ENCODE measurements at regions not wholly inside any gene's neighbourhood (a gene's known extent, or its start where the extent isn't known, plus 50 kb on each side); places are given as distances from the start of the nearest gene placed in this dataset.

- ATAC-seq = no peak
- H3K4me3 ChIP-seq (ENCODE audit: low read length) = no peak overlapping the region
- DNase-seq = no peak
- no peak overlapping the region for H3K9ac ChIP-seq (ENCODE audit: low read length)
- intact Hi-C loops (cut with micrococcal nuclease) = no loop called here
- H3K4me1 ChIP-seq (ENCODE audit: insufficient read depth, low read length) = no peaks in the 10 kb centered on the region
- TF ChIP-seq CTCF (conservative IDR thresholded peaks at IDR 0.05; ENCODE audit: low read depth, low read length) (no peak), EZH2phosphoT487 (IDR thresholded peaks at IDR 0.05; ENCODE audit: borderline replicate concordance, low read length) (no peak), EZH2 (IDR thresholded peaks at IDR 0.05; ENCODE audit: low read length, unreplicated experiment) (no peak)
- no peak overlapping the region for H3K4me2 ChIP-seq (ENCODE audit: low read length)
- H2AFZ ChIP-seq (ENCODE audit: low read length) = no peak overlapping the region
- no peaks in the 10 kb centered on the region for H3K36me3 ChIP-seq (ENCODE audit: low read depth, low read length)
- no peak overlapping the region for H3K27ac ChIP-seq (ENCODE audit: low read length)
- BruUV-seq (replicated peaks) = no TSS peak
- ChIA-PET POLR2A (ENCODE audit: unreplicated experiment) (no interaction called here), CTCF (no interaction called here)
- H3K79me2 ChIP-seq (ENCODE audit: low read length) = no peaks in the 10 kb centered on the region
- H3K27me3 ChIP-seq (ENCODE audit: low read length) = no peaks in the 10 kb centered on the region
- no peaks in the 10 kb centered on the region for H3K9me3 ChIP-seq (ENCODE audit: low read length)
- no peaks in the 10 kb centered on the region for H4K20me1 ChIP-seq (ENCODE audit: low read length)
- no peaks in the 10 kb centered on the region for H3K9me2 ChIP-seq (replicated peaks; ENCODE audit: low read length)
- no peaks in the 10 kb centered on the region for H3F3A ChIP-seq (ENCODE audit: low read length, unreplicated experiment)
Observed at GRCh38 chr16:50441486-50442157, 72.8 kb upstream of the BRD7 start.

GRCh38 chr16:50440991-50441390 is 72.2 kb upstream of the BRD7 start:
- TF ChIP-seq EZH2 (IDR thresholded peaks at IDR 0.05; ENCODE audit: low read length, unreplicated experiment) = no peak
- no peak for TF ChIP-seq EZH2phosphoT487 (IDR thresholded peaks at IDR 0.05; ENCODE audit: borderline replicate concordance, low read length)
- TF ChIP-seq CTCF (conservative IDR thresholded peaks at IDR 0.05; ENCODE audit: low read depth, low read length) = no peak
- CTCF ChIA-PET = no interaction called here
- no peaks in the 10 kb centered on the region for H3K36me3 ChIP-seq (ENCODE audit: low read depth, low read length)
- H3K4me2 ChIP-seq (ENCODE audit: low read length) = no peak overlapping the region
- no TSS peak for BruUV-seq (replicated peaks)
- no peaks in the 10 kb centered on the region for H3K79me2 ChIP-seq (ENCODE audit: low read length)
- no peaks in the 10 kb centered on the region for H3F3A ChIP-seq (ENCODE audit: low read length, unreplicated experiment)
- H3K9ac ChIP-seq (ENCODE audit: low read length) = no peak overlapping the region
- POLR2A ChIA-PET (ENCODE audit: unreplicated experiment) = no interaction called here
- H2AFZ ChIP-seq (ENCODE audit: low read length) = no peak overlapping the region
- no peak overlapping the region for H3K4me3 ChIP-seq (ENCODE audit: low read length)
- H3K27ac ChIP-seq (ENCODE audit: low read length) = no peak overlapping the region
- no peaks in the 10 kb centered on the region for H3K9me3 ChIP-seq (ENCODE audit: low read length)
- H3K9me2 ChIP-seq (replicated peaks; ENCODE audit: low read length) = no peaks in the 10 kb centered on the region
- ATAC-seq (no peak), DNase-seq (no peak)
- no peaks in the 10 kb centered on the region for H3K27me3 ChIP-seq (ENCODE audit: low read length)
- intact Hi-C loops (cut with micrococcal nuclease) = no loop called here
- H3K4me1 ChIP-seq (ENCODE audit: insufficient read depth, low read length) = no peaks in the 10 kb centered on the region
- no peaks in the 10 kb centered on the region for H4K20me1 ChIP-seq (ENCODE audit: low read length)

- TF ChIP-seq EZH2 (IDR thresholded peaks at IDR 0.05; ENCODE audit: low read length, unreplicated experiment) = no peak
- TF ChIP-seq CTCF (conservative IDR thresholded peaks at IDR 0.05; ENCODE audit: low read depth, low read length) = no peak
- TF ChIP-seq EZH2phosphoT487 (IDR thresholded peaks at IDR 0.05; ENCODE audit: borderline replicate concordance, low read length) = no peak
- Histone ChIP-seq H3K9me3 (ENCODE audit: low read length) (no peaks in the 10 kb centered on the region), H3K27me3 (ENCODE audit: low read length) (no peaks in the 10 kb centered on the region), H3K27ac (ENCODE audit: low read length) (no peak overlapping the region), H3K9me2 (replicated peaks; ENCODE audit: low read length) (no peaks in the 10 kb centered on the region), H3K4me2 (ENCODE audit: low read length) (no peak overlapping the region), H3K79me2 (ENCODE audit: low read length) (no peaks in the 10 kb centered on the region), H3K36me3 (ENCODE audit: low read depth, low read length) (no peaks in the 10 kb centered on the region), H3F3A (ENCODE audit: low read length, unreplicated experiment) (no peaks in the 10 kb centered on the region), H3K9ac (ENCODE audit: low read length) (no peak overlapping the region), H3K4me3 (ENCODE audit: low read length) (no peak overlapping the region), H2AFZ (ENCODE audit: low read length) (no peak overlapping the region), H4K20me1 (ENCODE audit: low read length) (no peaks in the 10 kb centered on the region), H3K4me1 (ENCODE audit: insufficient read depth, low read length) (no peaks in the 10 kb centered on the region)
- CTCF ChIA-PET = no interaction called here
- BruUV-seq (replicated peaks) = no TSS peak
- no peak for DNase-seq
- POLR2A ChIA-PET (ENCODE audit: unreplicated experiment) = no interaction called here
- intact Hi-C loops (cut with micrococcal nuclease) = no loop called here
- no peak for ATAC-seq
Observed at GRCh38 chr16:50440531-50440930, 71.7 kb upstream of the BRD7 start.
